ENCODE measurements at regions not wholly inside any gene's neighbourhood (a gene's known extent, or its start where the extent isn't known, plus 50 kb on each side); places are given as distances from the start of the nearest gene placed in this dataset.

GRCh38 chr14:56903304-56903969 lies 93.2 kb upstream of the OTX2 start:
- intact Hi-C loops (cut with micrococcal nuclease) (no loop called here), dilution Hi-C loops (cut with MboI; ENCODE audit: extremely low pct_ligation_motif_present, low sequenced_read_pairs) (no loop called here)
- H2AFZ ChIP-seq (ENCODE audit: low read depth, low read length) = no peak overlapping the region
- no peaks in the 10 kb centered on the region for H3K9me3 ChIP-seq (replicated peaks; ENCODE audit: control insufficient read depth, insufficient read depth, low read length)
- no peak for DNase-seq (ENCODE audit: low read depth, low spot score)
- FAIRE-seq = no peak
- peaks cover 0 to 7% of the 10 kb centered on the region in 2 experiments for H3K27me3 ChIP-seq (ENCODE audit: control insufficient read depth in 2 of 2, insufficient read depth in 2 of 2, low read length in 2 of 2)
- H3K4me1 ChIP-seq (ENCODE audit: control insufficient read depth, extremely low read depth, insufficient read depth, low read length) = no peaks in the 10 kb centered on the region
- no peaks in the 10 kb centered on the region for H4K20me1 ChIP-seq (replicated peaks; ENCODE audit: control insufficient read depth, extremely low read depth, insufficient read depth, low read length)
- no peaks in the 10 kb centered on the region for H3K79me2 ChIP-seq (ENCODE audit: control insufficient read depth, insufficient read depth, low read length)
- no peaks in the 10 kb centered on the region for H3K36me3 ChIP-seq (ENCODE audit: control insufficient read depth in 2 of 2, extremely low read depth in 1 of 2, insufficient read depth in 2 of 2, low read length in 2 of 2)
- H3K9me1 ChIP-seq (replicated peaks; ENCODE audit: control insufficient read depth, extremely low read depth, insufficient read depth, low read length) = no peaks in the 10 kb centered on the region
- no peak overlapping the region for H3K4me2 ChIP-seq (ENCODE audit: insufficient read depth, low read length)
- no TSS peak for BruUV-seq (replicated peaks)
- no peak for TF ChIP-seq CTCF (IDR thresholded peaks at IDR 0.05; ENCODE audit: extremely low read depth in 1 of 2, insufficient read depth in 1 of 2, low read depth in 1 of 2, low read length in 2 of 2)
- TF ChIP-seq EZH2 (IDR thresholded peaks at IDR 0.05; ENCODE audit: borderline replicate concordance, low read depth, low read length, severe bottlenecking) = no peak
- TF ChIP-seq MYC (IDR thresholded peaks at IDR 0.05; ENCODE audit: low read depth, low read length) = no peak
- no peak for TF ChIP-seq POLR2A (IDR thresholded peaks at IDR 0.05; ENCODE audit: low read depth, low read length)
- no peak for TF ChIP-seq MAX (IDR thresholded peaks at IDR 0.05; ENCODE audit: insufficient read depth, insufficient read length)
- no peak for TF ChIP-seq GATA2 (IDR thresholded peaks at IDR 0.05; ENCODE audit: insufficient read depth, insufficient read length, low read depth, low read length)
- no peak for TF ChIP-seq JUN (IDR thresholded peaks at IDR 0.05; ENCODE audit: borderline replicate concordance, insufficient read depth, insufficient read length, low read depth)
- TF ChIP-seq POLR2AphosphoS5 (IDR thresholded peaks at IDR 0.05; ENCODE audit: insufficient read depth, low read depth, low read length) = no peak
- no peak for TF ChIP-seq FOS (IDR thresholded peaks at IDR 0.05; ENCODE audit: borderline replicate concordance, insufficient read depth, low read length)
- no peak overlapping the region for H3K27ac ChIP-seq (ENCODE audit: insufficient read depth, low read depth, low read length)
- no peak overlapping the region for H3K4me3 ChIP-seq (replicated peaks in 1 of 3; ENCODE audit: insufficient read depth in 1 of 3, low read depth in 1 of 3, low read length in 3 of 3)
- ChIA-PET POLR2A (no interaction called here), CTCF (interaction anchor here (1.0 to 1.7 kb wide), 2 partner anchors 8 to 10 kb away, joined by 3 read pairs; no protein-coding TSS in a partner anchor)
- no peak overlapping the region for H3K9ac ChIP-seq (replicated peaks; ENCODE audit: extremely low read depth, insufficient read depth, low read length)
